ENCODE measurements at regions not wholly inside any gene's neighbourhood (a gene's known extent, or its start where the extent isn't known, plus 50 kb on each side); places are given as distances from the start of the nearest gene placed in this dataset.
"Not testable (repeated sequence)": the region's sequence is repeated elsewhere in the genome, so short reads cannot be mapped to it uniquely, and the experiment has no call there.

GRCh38 chr11:89659414-89659813, 50.7 kb upstream of the TRIM77 start:
- H2AK5ac ChIP-seq (ENCODE audit: low read depth, low read length); H2BK5ac ChIP-seq (ENCODE audit: low read length); H3K27ac ChIP-seq (replicated peaks; ENCODE audit: low read length); H3K4me2 ChIP-seq (ENCODE audit: insufficient read depth, low read length, poor library complexity, severe bottlenecking); H4K8ac ChIP-seq (ENCODE audit: low read depth, low read length); H3K18ac ChIP-seq (ENCODE audit: low read length); H2BK15ac ChIP-seq (ENCODE audit: low read length); H2BK120ac ChIP-seq (ENCODE audit: low read depth, low read length); H3K14ac ChIP-seq (ENCODE audit: low read length); H3K4me3 ChIP-seq (ENCODE audit: low read length in 2 of 2); H3K36me3 ChIP-seq (replicated peaks in 1 of 2; ENCODE audit: control insufficient read depth in 2 of 2, insufficient read depth in 2 of 2, low read length in 2 of 2); H3K23ac ChIP-seq (ENCODE audit: low read depth, low read length, poor library complexity); H3K4ac ChIP-seq (ENCODE audit: low read length); DNase-seq (ENCODE audit: low spot score); H2AFZ ChIP-seq (ENCODE audit: low read length); H3K27me3 ChIP-seq (ENCODE audit: control insufficient read depth in 3 of 3, insufficient read depth in 3 of 3, low read depth in 1 of 3, low read length in 3 of 3); H3K4me1 ChIP-seq (ENCODE audit: control insufficient read depth in 2 of 2, insufficient read depth in 1 of 2, low read depth in 1 of 2, low read length in 2 of 2); H3K9me3 ChIP-seq (replicated peaks in 1 of 2; ENCODE audit: control insufficient read depth in 2 of 2, insufficient read depth in 1 of 2, low read depth in 1 of 2, low read length in 2 of 2); H4K91ac ChIP-seq (ENCODE audit: low read depth, low read length, poor library complexity); H2BK12ac ChIP-seq (ENCODE audit: low read length); H3K9ac ChIP-seq (ENCODE audit: low read depth, low read length, poor library complexity); H3K79me1 ChIP-seq (ENCODE audit: low read depth, low read length): not testable (repeated sequence)
- WGBS, 2 donors (ENCODE audit: extremely low coverage in 2 of 2, insufficient read length in 2 of 2, insufficient replicate concordance in 1 of 2) = no CpG with 5 or more reads among the region's 2 CpGs

- Histone ChIP-seq H2BK5ac (ENCODE audit: low read length) (no peak overlapping the region), H2BK15ac (ENCODE audit: low read length) (no peak overlapping the region), H3K4me2 (ENCODE audit: insufficient read depth, low read length, poor library complexity, severe bottlenecking) (no peak overlapping the region), H3K9ac (ENCODE audit: low read depth, low read length, poor library complexity) (no peak overlapping the region), H4K8ac (ENCODE audit: low read depth, low read length) (no peak overlapping the region), H3K14ac (ENCODE audit: low read length) (no peak overlapping the region), H3K27ac (replicated peaks; ENCODE audit: low read length) (no peak overlapping the region), H3K79me1 (ENCODE audit: low read depth, low read length) (no peaks in the 10 kb centered on the region), H4K91ac (ENCODE audit: low read depth, low read length, poor library complexity) (no peak overlapping the region), H3K27me3 (ENCODE audit: control insufficient read depth in 3 of 3, insufficient read depth in 3 of 3, low read depth in 1 of 3, low read length in 3 of 3) (no peaks in the 10 kb centered on the region), H3K36me3 (replicated peaks in 1 of 2; ENCODE audit: control insufficient read depth in 2 of 2, insufficient read depth in 2 of 2, low read length in 2 of 2) (no peaks in the 10 kb centered on the region), H3K4me3 (ENCODE audit: low read length in 2 of 2) (no peak overlapping the region), H2BK12ac (ENCODE audit: low read length) (no peak overlapping the region), H3K4me1 (ENCODE audit: control insufficient read depth in 2 of 2, insufficient read depth in 1 of 2, low read depth in 1 of 2, low read length in 2 of 2) (no peaks in the 10 kb centered on the region), H3K9me3 (replicated peaks in 1 of 2; ENCODE audit: control insufficient read depth in 2 of 2, insufficient read depth in 1 of 2, low read depth in 1 of 2, low read length in 2 of 2) (no peaks in the 10 kb centered on the region), H2AFZ (ENCODE audit: low read length) (no peak overlapping the region), H3K4ac (ENCODE audit: low read length) (no peak overlapping the region), H2BK120ac (ENCODE audit: low read depth, low read length) (no peak overlapping the region), H3K18ac (ENCODE audit: low read length) (no peak overlapping the region), H3K23ac (ENCODE audit: low read depth, low read length, poor library complexity) (no peak overlapping the region), H2AK5ac (ENCODE audit: low read depth, low read length) (no peak overlapping the region)
- no peak for DNase-seq (ENCODE audit: low spot score)
Observed at GRCh38 chr11:89660234-89660633, 49.9 kb upstream of the TRIM77 start.

All from neuronal stem cell (in vitro differentiated cells).